ENCODE measurements at regions not wholly inside any gene's neighbourhood (a gene's known extent, or its start where the extent isn't known, plus 50 kb on each side); places are given as distances from the start of the nearest gene placed in this dataset.

GRCh38 chr3:5297895-5298294, 110.4 kb downstream of the EDEM1 start:
- Histone ChIP-seq H3K9me3 (ENCODE audit: low read length) (no peaks in the 10 kb centered on the region), H3K27me3 (ENCODE audit: insufficient read depth, low read depth, low read length) (no peaks in the 10 kb centered on the region), H2AFZ (ENCODE audit: low read depth, low read length) (no peak overlapping the region), H4K20me1 (ENCODE audit: insufficient read depth) (no peaks in the 10 kb centered on the region), H3K79me2 (replicated peaks; ENCODE audit: insufficient read depth, low read length) (no peaks in the 10 kb centered on the region), H3K4me2 (ENCODE audit: low read length) (no peak overlapping the region), H3K9ac (ENCODE audit: low read length) (no peak overlapping the region), H3K36me3 (ENCODE audit: insufficient read depth, low read length) (no peaks in the 10 kb centered on the region), H3K9me2 (ENCODE audit: insufficient read depth, low read length) (no peaks in the 10 kb centered on the region), H3F3A (ENCODE audit: insufficient read depth, low read length, poor library complexity, severe bottlenecking) (no peaks in the 10 kb centered on the region), H3K4me3 (ENCODE audit: low read length) (no peak overlapping the region), H3K27ac (ENCODE audit: low read length) (no peak overlapping the region)
- TF ChIP-seq EZH2 (IDR thresholded peaks at IDR 0.05; ENCODE audit: borderline replicate concordance, insufficient read depth, low read length, poor library complexity, severe bottlenecking) (no peak), EP300 (conservative IDR thresholded peaks at IDR 0.05; ENCODE audit: poor library complexity, severe bottlenecking) (no peak), MXI1 (conservative IDR thresholded peaks at IDR 0.05; ENCODE audit: poor library complexity, severe bottlenecking) (no peak), TAF1 (IDR thresholded peaks at IDR 0.05; ENCODE audit: low read depth) (no peak), SMC3 (conservative IDR thresholded peaks at IDR 0.05; ENCODE audit: poor library complexity) (no peak), RAD21 (conservative IDR thresholded peaks at IDR 0.05) (no peak), CTCF (IDR thresholded peaks at IDR 0.05; ENCODE audit: poor library complexity, severe bottlenecking) (no peak), POLR2AphosphoS5 (IDR thresholded peaks at IDR 0.05) (no peak)

- Histone ChIP-seq H3F3A (ENCODE audit: insufficient read depth, low read length, poor library complexity, severe bottlenecking) (no peaks in the 10 kb centered on the region), H4K20me1 (ENCODE audit: insufficient read depth) (no peaks in the 10 kb centered on the region), H3K27me3 (ENCODE audit: insufficient read depth, low read depth, low read length) (no peaks in the 10 kb centered on the region), H3K4me3 (ENCODE audit: low read length) (no peak overlapping the region), H3K27ac (ENCODE audit: low read length) (no peak overlapping the region), H3K9me2 (ENCODE audit: insufficient read depth, low read length) (no peaks in the 10 kb centered on the region), H3K79me2 (replicated peaks; ENCODE audit: insufficient read depth, low read length) (no peaks in the 10 kb centered on the region), H3K9me3 (ENCODE audit: low read length) (no peaks in the 10 kb centered on the region), H3K36me3 (ENCODE audit: insufficient read depth, low read length) (no peaks in the 10 kb centered on the region), H3K4me2 (ENCODE audit: low read length) (no peak overlapping the region), H3K9ac (ENCODE audit: low read length) (no peak overlapping the region), H2AFZ (ENCODE audit: low read depth, low read length) (no peak overlapping the region)
- TF ChIP-seq REST (IDR thresholded peaks at IDR 0.05; ENCODE audit: borderline replicate concordance) (no peak), EZH2 (IDR thresholded peaks at IDR 0.05; ENCODE audit: borderline replicate concordance, insufficient read depth, low read length, poor library complexity, severe bottlenecking) (no peak), POLR2AphosphoS5 (IDR thresholded peaks at IDR 0.05) (no peak), SMC3 (conservative IDR thresholded peaks at IDR 0.05; ENCODE audit: poor library complexity) (no peak), EP300 (conservative IDR thresholded peaks at IDR 0.05; ENCODE audit: poor library complexity, severe bottlenecking) (no peak), CTCF (IDR thresholded peaks at IDR 0.05; ENCODE audit: poor library complexity, severe bottlenecking) (no peak), TAF1 (IDR thresholded peaks at IDR 0.05; ENCODE audit: low read depth) (no peak), MXI1 (conservative IDR thresholded peaks at IDR 0.05; ENCODE audit: poor library complexity, severe bottlenecking) (no peak), RAD21 (conservative IDR thresholded peaks at IDR 0.05) (no peak)
Measured at GRCh38 chr3:5298453-5298852, 110.9 kb downstream of the EDEM1 start.
